Superior temporal gyrus (tissue), 1 donor: ENCODE measurements at regions not wholly inside any gene's neighbourhood (a gene's known extent, or its start where the extent isn't known, plus 50 kb on each side); places are given as distances from the start of the nearest gene placed in this dataset.
A peak's percentile ranks its signal among the peaks of the same experiment; 100 is the strongest.

Experiments
- DNase-seq: peaks from one replicate; pipeline ENCODE4 v3.0.0-alpha.2; 2016; ENCODE audit errors: extremely low spot score

- no peak for DNase-seq
Measured at GRCh38 chr18:47758000-47758399, 172.5 kb downstream of the SMAD2 start.

- DNase-seq: peak; percentile 75
Measured at GRCh38 chr18:47756364-47757016, 174.0 kb downstream of the SMAD2 start.

- DNase-seq: no peak
Measured at GRCh38 chr18:47755102-47755456, 175.4 kb downstream of the SMAD2 start.

GRCh38 chr18:47754311-47755101 is 176.0 kb downstream of the SMAD2 start:
- no peak for DNase-seq

DNA sequence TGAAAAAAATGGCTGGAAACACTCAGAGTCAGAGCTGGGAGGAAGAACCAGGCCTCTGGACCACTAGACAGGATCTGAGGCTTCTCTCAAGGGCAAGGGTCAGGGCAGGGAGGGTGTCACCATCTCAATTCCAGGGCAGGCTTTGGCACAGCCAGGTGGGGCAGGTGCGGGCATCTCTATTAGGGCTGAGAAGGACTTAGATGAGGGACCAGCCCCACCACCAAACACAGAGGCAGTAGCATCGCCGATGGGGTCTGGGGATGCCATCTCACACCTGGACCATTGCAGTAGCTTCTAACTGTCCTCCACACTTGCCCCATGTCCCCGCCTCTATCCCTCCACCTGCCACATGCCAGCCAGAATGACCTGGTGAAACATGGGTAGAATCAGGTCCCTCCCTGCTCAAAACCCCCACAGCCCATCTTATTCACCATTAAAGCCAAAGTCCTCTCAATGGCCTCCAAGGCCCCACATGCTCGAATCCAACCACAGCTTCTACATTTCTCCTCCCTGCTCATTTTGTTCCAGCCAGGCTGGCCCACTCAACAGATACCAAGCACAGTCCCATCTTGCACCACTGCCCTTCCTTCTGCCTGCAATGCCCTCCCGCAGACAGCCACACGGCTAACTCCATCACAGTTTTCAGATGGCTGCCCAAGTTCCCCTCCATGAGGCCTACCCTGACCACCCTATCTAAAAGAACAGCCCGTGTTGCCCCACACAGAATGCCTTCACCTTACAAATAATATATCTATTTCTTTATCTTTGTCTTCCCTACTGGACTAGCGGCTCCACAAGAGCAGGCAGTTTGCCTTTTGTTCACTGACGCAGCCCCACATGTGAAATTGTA is 177.4 kb downstream of the SMAD2 start:
- DNase-seq: no peak

- no peak for DNase-seq
Measured at GRCh38 chr18:47750889-47751423, 179.5 kb downstream of the SMAD2 start.

GRCh38 chr18:47749600-47749973 is 180.9 kb downstream of the SMAD2 start:
- DNase-seq: no peak

- peak; percentile 80 for DNase-seq
Measured at GRCh38 chr18:47748847-47749599, 181.4 kb downstream of the SMAD2 start.

- no peak for DNase-seq
Measured at GRCh38 chr18:47748093-47748796, 182.2 kb downstream of the SMAD2 start.

DNA sequence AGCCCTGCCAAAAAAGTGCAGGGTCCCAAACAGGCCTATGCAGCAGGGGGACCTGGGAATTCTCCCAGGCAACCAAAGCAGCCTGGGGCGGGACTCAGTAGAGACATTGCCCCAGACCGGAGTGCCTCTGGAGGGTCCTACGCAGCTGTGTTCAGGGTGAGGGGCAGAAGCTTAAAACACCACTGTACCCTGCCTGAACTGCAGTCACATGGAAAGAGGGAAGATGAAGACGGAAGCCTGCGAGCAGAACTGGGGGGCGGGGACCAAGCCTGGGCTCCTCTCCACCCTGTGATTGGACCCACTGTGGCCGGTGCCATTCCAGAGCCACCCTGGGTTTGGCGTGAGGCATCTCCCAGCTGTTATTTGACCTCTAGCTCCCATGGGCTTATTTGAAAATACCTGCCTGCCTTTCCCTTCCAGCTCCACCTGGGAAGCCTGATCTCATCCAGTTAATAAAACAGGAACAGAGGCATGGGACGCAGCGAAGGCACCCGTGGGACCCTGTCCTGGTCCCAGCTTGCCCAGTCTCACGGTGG is 183.1 kb downstream of the SMAD2 start:
- no peak for DNase-seq

DNA sequence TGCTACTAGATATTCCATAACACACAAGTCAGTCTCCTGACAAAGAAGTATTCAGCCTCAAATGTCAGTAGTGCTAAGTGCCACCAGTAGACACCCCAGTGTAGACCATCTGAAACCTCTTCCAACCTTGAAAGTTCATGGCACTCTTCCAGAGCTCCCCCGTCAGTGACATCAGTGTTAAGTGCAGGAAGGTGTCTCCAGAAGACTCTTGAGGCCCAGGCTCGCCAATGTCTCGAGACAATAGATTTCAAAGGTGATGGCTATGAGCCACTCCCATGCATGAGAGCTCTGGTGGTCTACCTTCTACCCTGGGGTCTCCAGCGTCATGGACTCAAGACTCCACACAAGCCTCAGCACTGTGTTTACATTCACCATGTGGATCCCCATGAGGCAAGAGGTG is 183.8 kb downstream of the SMAD2 start:
- DNase-seq: no peak

GRCh38 chr18:47745227-47745626 is 185.2 kb downstream of the SMAD2 start:
- no peak for DNase-seq

- no peak for DNase-seq
Measured at GRCh38 chr18:47737956-47738355, 192.5 kb downstream of the SMAD2 start.

DNA sequence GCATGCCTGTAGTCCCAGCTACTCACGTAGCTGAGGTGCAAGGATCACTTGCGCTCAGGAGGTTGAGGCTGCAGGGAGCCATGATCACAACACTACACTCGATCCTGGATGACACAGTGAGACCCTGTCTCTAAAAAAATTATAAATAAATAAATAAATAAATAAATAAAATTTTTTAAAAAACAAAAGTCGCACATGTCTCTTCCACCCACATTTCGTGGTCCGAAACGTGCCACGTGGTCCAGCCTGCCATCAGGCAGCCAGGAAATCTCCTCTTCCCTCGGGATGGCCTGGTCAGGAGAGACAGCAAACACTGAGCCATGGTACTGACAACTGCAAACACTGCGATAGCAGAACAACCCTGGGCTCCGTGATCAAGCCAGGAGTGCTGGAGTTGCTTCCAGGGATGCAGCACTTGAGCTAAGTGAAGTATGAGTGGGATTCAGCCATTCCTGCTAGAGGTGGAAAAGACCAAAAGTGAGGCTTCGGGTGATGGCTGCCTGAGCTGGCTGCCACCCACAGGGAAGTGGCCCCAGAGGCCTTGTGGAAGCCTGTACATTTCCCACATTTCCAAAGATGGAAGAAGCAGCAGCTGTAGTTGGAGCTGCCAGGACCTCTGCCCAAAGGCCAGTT is 193.1 kb downstream of the SMAD2 start:
- no peak for DNase-seq

DNA sequence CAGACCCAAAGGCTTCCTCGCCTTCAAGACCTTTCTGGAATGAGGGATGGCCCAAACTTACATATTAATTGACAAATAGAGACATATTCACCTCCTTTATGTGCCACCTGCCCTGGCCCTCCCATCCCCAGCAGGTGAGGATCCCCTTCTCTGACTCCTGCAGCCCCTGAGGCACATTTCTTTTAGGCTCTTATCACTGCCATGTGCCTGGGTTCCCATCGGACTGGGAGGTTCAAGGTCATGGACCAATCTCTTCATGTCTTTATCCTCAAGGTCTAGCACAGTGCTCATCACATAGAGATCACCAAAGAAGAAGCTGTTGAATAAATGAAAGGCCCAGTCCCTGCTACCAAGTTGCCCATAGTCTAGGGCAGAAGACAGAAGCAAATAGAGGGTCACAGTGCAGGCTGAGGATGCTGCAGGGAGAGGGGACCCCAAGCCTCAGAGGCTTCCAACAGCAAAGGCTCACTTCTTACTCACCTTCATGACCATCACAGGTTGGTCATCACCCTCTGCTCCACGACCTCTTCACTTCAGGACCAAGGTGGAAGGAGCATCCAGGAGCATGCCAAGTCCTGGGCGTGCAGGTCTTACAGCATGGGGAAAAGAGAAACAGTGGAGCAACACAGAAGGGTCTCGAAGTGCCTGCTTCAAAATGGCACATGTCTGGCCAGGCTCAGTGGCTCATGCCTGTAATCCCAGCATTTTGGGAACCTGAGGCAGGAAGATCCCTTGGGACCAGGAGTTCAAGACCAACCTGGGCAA is 193.9 kb downstream of the SMAD2 start:
- DNase-seq: no peak

- DNase-seq: no peak
Measured at GRCh38 chr18:47735041-47735702, 195.3 kb downstream of the SMAD2 start.

DNA sequence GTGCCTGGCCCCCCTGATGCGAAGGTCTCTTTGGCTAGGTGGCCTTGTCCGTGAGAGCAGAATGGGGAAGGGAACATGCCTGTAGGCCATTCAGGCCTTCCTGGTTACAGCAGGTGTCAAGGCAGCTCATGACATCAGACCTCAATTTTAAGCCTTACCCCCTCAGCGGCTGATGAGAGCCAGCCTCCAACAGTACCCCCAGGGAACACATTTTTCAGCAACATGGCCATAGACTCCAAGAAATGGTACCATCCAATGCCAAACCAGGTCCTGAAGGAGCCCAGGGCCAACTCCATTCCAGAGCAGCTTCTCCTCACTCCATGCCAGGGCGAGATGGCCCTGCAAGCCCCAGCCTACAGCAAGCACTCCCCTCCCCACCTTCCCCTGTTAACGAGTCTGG is 199.2 kb downstream of the SMAD2 start:
- DNase-seq: no peak

DNA sequence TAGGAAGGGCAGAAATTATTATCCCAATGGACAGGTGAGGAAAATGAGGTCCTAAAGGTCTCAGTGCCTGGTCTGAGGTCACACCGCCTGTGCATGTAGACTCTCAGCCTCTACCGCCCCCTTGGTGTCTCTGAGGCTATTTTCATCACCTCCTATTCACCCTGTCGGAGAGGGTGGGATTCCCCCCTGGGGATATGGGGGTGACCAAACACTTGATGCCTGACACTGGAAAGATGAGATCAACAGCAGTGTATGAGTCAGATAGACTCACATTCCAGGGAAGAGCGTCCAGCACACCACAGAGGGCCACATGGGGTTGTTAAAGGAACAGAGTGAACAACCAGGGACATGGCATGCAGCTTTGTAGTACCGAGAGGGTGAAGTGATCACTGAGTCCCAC is 199.7 kb downstream of the SMAD2 start:
- DNase-seq: no peak

GRCh38 chr18:47729356-47729755 is 201.1 kb downstream of the SMAD2 start:
- DNase-seq: no peak
